Stimulated activated CD4-positive, alpha-beta T cell treated with anti-CD3 and anti-CD28 coated beads, TNF-alpha, amount 100 ng/mL, for 48 hours (primary cell): ENCODE measurements at regions not wholly inside any gene's neighbourhood (a gene's known extent, or its start where the extent isn't known, plus 50 kb on each side); places are given as distances from the start of the nearest gene placed in this dataset.
"Not testable (repeated sequence)": the region's sequence is repeated elsewhere in the genome, so short reads cannot be mapped to it uniquely, and the experiment has no call there.

ENCODE experiments used
- DNase-seq, 3 donors: peaks; one replicate each; pipeline ENCODE4 v3.0.0-alpha.2; 2020; ENCODE audit warnings: low read depth in 3 of 3

DNA sequence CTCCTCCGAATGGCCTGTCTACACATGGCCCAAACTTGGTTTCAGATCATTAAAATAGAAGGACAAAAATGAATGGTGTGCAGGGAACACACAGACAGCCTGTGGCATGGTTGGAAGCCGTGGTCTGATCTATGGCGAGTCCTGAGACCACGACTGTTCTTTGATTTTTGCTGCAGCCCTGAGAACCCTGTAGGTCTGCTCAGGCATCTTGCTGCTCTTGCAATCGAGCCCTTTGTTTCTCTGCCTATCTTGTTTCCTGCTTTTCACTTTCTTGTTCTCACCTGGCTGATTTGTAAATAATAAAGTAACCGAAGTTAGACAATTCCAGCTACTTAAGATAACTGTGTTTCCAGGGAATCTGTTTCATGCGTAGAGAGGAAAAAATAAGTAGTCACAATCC, 54.1 kb upstream of the NBPF9 start:
- DNase-seq = not testable (repeated sequence)

DNA sequence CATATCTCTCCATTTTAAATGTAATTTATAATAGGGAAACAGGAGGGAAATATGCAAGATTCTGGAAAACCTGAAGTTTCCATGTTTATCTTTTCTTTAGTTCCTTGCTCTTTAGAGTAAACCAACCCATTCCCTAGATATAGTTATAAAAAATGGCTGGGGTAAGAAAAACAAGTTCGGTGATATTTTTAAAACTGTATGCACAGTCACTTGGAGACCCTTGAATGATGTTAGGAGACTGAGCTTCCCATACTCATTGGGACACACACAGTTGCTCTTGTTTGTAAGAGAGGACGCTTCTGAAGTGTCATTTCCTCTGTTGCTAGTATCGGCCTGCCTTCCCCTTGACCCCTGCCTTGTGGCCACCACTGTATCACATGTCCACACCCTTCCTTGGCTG, 55.0 kb upstream of the NBPF9 start:
- not testable (repeated sequence) for DNase-seq

DNA sequence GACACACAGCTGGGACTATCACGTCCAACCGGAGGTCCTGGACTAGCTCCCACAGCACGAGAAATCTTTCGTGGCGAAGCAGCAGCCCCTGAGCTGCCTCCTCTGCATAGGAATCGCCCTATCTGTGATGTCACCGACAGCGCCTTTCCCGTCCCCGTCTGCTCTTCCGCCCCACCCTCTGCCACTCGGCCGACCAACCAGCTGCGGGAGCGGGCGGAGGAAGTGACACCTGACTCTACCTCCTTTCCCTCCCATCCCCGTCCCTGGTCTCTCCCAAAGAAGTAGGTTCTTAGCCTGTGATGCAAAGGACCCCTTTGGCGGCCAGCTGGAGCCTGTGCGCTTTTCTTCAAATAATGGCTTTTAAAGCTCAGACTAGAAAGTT, 59.7 kb upstream of the NBPF9 start:
- not testable (repeated sequence) for DNase-seq

DNA sequence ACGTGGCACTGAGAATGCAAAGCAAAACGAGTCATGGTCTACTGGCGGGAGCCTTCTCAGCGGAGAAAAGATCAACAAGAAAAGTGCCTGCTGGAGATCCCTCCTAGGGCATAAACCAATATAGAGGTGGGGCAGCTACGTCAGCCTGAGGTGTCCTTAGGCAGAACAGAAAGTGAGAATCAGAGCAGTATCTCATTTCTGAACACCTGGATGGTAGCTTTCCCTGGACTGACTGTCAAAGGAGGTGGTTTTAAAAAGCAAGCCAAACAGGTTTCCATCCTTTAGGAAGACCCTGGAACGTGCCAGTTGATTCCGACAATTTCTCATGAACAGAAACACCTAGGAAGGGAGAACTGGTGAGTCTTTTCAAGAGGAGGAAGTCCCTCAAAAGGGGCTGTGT, 71.4 kb upstream of the NBPF9 start:
- not testable (repeated sequence) for DNase-seq

DNA sequence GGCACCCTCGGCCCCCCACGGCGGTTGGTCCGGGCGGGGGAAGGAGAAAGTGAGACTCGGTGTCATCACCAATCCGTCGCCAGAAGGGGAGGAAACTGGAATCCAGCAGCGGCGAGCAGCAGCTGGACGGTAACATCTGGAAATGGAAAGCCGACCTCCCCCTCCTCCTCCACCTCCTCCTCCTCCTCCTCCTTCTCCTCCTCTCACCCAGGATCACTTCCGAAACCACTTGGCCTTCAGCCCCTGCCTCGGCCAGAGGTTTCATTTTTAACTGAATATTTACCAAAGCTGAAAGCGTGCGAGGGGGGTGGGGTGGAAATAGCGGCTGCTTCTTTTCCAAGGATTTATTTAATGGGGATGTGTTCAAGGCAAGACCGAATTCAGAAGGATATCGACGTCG, 72.5 kb upstream of the NBPF9 start:
- not testable (repeated sequence) for DNase-seq

DNA sequence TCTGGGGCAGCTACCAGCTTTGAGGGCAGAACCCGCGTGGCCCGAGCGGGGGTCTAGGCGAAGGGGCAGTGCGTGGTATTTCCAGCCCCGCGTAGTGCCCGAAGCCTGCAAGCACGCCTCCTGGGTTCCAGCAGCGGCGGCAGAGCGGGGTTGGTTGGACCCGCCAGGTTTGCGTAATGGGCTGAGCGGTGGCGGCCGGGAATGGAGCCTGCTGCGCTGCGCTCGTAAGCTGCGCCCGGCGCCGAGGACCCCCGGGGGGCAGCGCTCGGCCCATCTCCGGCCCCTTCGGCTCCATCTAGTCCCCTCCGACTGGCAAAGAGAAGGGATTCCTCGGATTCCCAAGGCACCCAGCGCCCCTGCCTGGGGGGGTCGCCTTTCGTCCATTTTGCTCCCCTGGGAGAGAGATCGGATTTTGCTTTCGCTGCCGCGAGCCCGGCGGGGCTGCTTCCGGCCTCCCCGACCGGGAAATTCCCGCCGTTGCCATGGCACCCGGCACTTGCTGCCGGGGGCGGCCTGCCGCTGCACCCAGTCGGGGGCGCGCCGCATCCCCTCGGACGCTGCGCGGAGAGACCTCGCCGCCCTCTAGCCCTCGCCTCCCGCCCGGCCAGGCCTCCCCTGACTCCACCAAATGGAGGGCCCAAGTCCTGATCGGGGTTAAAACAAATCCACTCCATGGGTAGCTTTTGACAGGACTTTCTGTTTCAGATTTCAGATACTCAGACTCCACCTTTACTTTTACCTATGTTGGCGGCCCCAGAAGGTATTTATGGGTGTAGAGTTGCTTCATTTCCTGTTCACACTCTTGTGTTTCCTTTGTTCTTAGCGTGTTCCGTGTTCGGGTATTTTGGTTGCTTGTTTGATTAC, 73.3 kb upstream of the NBPF9 start:
- peak in 2 of 3 donors; percentile 28 to 36 for DNase-seq

DNA sequence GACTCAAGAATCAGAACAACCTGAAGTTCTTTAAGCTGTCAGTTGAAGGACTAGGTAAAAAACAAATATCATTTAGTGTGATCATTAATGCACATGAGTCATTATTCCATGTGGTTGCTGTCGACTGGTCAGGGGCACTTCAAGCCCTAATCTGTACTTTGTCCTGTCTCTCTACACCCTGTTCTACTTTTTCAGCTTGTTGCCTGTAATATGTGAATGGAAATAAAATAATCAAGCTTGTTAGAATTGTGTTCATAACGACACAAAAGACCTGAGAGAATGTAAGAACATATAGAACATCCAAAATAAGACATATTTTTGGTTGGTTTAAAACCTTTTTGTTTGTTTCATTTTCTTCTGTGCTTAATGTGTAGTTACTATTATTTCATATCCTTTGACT, 87.4 kb upstream of the NBPF9 start:
- DNase-seq = not testable (repeated sequence)

DNA sequence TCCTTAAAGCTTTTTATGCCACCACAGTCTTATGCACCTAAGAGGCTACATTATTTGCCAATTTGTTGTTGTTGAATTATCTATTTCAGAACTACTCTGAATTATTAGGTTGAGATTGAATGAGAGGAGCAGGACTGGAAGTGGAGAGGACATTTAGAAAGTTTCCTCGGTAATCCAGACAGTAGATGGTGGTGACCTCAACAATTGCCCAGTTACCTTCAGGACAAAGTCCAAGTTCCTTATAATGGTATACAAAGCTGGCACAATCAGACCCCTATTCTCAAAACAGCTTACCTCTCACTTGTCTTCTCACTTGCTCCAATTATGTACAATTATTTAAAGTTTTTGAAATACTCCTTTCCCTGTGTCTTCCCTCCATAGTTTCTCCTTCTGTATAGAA, 93.3 kb upstream of the NBPF9 start:
- DNase-seq = not testable (repeated sequence)

DNA sequence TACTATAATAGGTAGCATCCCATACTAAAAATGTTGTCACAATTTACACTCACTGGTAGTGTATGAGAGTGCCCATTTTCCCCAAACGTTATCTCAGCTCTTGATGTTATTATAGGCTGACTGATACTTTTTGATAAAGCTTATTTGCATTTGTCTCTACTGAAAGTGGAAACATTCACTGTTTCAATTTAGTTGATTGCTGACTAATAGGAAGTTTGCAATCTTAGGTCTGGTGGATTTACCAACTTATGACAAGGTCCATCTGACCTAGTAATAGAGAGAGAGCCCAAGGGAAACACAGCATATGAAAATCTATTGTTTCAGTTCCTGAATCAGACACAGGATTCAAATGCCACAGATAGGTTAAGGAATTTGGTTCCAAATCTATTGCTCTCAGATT, 97.2 kb upstream of the NBPF9 start:
- not testable (repeated sequence) for DNase-seq

DNA sequence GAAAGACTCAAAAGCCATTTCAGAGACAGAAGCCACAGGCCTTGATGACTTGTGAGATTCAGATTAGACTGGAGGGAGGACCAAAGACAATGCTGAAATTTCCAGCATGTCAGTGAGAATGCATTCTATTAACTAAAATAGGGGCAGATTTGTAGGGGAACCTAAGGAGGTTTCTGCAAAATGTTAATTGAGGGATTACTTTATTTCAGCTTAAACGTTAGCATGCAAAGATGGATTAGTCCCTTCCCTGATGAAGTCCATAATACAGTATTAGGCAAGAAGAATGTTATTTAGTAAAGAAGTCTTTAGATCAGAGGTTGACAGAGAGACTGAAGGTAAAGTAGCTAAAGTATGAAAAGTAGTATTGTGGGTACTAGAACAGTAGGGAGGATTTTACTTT, 98.9 kb upstream of the NBPF9 start:
- DNase-seq = not testable (repeated sequence)

DNA sequence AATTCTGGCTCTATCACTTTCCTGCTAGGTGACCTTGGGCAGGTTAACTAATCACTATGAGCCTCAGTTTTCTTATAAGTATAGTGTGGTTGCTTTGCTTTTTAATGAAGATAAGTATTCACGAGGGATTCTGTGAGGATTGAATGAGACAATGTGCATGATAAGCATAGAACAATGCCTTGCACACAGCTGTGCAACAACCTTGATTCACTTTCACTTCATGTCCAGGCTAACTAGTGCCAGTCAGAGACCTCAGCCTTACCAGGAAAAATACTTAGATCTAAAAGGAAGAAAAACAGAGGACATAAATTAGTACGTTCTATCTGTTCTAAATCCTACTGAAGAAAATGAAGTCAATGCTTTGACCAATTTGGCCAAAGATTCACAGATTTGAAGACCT, 101.0 kb upstream of the NBPF9 start:
- DNase-seq = not testable (repeated sequence)

DNA sequence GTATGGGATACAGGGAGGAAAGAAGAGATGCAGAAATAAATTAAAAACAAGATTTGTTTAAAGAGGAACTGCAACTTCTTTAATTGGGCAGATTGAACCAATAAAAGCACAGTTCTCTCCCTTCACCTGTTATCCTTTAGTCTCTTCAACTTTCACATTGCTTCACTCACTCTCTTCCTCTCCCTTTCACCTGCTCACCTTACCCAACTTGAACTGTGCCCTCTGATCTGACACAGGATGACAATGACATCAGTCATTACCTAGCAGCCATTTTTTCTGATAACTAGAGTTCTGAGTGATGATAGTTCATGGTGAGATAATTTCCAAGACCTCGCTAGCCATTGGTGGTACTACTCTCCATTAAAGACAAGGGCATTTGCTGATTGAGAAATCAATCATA, 105.5 kb upstream of the NBPF9 start:
- DNase-seq = not testable (repeated sequence)

DNA sequence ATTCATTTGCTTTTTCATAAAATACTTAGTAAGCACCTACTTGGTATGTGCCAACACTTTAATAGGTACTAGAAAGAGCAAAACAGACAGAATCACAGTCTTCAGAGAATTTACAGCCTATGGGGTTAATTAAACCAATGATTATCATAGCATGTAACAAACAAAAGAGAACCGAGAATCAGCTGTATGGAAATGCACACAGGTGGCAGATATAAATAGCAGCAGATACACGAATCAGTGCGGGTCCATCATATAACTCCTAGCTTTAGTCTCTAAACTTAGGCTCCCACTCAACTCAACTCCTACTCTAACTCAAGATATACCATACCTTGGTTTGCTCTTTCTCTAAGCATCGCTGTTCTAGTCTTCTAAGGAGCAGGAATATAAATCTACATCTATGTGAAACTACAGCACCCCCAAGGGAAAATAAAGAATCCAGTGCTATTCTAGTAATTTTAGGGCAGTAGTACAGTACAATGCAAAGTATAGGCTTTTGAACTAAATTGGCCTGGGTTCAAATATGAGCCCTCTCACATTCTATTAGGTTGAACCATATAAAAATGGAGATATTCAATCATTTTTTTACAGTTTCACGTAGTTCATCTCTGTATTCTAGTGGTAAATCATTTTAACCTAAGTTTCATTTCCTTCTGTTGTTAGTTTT, 108.5 kb upstream of the NBPF9 start:
- DNase-seq = not testable (repeated sequence)

DNA sequence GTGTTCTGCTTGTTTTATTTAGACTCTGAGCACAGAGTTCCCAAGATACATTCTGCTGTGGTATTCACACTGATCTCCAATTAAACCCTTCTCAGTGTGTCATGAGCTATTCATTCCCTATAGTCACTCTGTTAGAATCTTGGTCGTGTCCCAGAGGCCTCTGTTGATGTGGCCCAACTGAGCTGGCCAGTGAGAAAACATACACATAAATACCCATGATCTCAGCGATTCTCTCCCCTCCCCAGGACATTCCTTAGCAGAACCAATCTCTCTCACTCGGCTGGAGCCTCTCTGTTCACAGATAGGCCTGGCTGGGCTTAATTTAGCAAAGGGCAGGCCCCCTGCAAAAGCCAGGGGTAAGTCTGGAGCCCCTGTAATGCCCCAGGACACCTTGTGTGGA, 109.6 kb upstream of the NBPF9 start:
- DNase-seq = not testable (repeated sequence)

DNA sequence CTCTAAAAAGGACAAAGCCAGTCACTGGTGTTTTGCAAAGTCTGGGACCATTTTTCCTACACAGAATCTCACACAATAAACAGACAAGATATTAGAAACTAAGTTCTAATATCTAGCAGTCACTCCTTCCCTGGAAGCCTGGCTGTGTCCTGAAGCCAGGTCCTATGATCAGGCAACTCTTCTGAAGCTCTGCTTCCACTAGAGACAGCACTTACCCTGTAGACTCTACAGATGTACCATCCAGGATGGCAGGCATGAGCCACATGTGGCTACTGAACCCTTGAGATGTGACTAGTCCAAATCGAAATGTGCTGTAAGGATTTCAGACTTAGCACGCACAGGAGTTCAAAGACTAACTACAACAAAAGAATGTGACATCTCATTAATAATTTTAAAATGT, 110.3 kb upstream of the NBPF9 start:
- not testable (repeated sequence) for DNase-seq

DNA sequence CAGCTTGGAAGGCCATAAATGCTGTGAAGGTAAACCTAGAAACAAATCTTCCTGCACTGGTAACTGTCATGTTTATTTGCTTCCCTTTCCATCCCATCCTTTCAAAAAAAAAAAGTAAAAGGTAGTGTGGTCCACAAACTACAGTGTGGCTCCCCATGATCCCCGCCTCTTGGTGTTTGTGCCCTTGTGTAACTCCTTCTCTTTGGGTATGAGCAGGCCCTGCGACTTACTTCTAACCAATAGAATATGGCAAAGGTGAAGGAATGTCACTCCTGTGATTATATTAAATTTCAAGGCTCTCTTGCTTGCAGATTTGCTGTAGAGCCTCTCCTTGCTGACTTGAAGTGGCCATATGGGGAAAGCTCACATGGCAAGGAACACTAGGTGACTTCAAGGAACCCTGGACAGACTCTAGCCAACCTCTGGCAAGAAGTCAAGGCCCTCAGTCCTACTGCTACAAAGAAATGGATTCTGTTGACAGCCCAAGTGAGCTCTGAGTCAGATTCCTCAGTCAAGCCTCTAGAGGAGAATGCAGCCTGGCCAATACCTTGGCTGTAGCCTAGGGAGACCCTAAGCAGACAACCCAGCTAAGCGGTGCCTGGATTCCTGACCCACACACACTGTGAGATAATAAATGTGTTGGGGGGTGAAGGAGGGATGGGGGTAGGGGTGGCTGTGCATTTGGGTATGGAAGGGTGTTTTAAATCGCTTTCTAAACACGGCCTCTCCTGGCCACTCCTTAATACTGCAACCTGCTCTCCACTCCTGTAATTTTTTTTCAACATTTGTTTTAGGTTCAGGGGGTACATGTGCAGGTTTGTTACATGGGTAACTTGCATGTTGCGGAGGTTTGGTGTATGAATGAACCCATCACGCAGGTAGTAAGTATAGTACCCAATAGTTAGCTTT, 115.0 kb upstream of the NBPF9 start:
- DNase-seq = not testable (repeated sequence)

DNA sequence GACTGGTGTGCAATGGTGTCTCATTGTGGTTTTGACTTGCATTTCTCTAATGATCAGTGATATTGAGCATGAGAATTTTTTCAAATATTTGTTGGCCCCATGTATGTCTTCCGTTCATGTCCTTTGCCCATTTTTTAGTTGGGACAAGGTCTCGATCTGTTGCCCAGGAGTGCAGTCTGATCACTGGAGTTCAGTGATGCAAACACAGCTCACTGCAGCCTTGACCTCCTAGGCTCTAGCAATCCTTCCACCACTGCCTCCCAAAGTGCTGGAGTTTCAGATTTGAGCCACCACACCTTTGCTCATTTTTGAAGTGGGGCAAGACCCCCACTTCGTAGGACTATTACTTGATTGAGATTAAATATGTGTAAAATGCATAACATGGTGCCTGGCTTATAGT, 116.2 kb upstream of the NBPF9 start:
- DNase-seq = not testable (repeated sequence)

DNA sequence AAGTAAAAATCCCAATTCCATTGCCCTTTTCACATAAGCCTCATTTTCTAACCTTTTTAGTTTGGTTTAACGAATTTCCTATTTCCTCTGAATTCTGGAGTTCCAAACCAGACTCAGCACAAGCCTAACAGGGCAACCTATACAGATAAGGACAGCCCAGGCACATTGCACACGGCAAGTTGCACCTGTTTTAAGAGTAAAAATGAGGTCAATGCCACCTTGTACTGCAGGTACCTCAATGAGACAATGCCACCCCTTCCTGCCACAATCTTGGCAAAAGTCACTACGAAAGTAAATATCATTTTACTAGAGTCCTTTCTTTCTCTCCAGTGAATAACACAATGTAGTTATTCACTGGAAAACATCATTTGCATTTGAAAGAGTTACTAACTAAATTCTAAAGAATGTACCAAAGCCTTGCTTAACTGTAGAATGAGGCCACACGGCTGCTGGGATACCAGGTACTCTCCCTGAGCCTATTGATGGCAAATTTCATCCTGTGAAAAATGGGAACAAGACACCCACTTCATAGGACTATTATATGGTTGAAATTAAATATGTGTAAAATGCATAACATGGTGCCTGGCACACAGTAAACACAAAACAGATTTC, 117.2 kb upstream of the NBPF9 start:
- DNase-seq = not testable (repeated sequence)

DNA sequence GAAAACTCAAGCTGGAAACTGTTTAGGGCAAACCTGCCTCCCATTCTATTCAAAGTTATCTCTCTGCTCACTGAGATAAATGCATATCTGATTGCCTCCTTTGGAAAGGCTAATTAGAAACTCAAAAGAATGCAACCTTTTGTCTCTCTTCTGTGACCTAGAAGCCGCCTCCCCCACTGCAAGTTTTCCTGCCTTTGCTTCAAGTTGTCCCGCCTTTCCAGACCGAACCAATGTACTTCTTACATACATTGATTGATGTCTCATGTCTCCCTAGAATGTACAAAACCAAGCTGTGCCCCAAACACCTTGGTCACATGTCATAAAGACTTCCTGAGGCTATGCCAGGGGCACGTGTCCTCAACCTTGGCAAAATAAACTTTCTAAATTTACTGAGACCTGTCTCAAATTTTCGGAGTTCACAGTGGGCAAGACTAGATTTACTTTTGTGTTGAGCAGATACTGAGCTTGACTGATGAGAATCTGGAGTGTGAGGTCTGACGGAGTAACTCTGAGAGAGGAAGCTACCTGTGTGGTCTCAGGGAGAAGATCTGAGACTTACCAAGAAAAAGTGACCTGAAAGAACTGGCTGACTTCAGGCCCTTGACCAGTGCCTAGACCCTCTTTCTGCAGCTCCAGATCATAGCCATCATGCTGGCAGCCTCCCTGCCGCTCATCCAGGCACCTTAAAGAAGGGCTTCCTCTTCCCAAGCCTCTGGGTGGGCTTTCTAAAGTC, 124.7 kb upstream of the NBPF9 start:
- DNase-seq = not testable (repeated sequence)

DNA sequence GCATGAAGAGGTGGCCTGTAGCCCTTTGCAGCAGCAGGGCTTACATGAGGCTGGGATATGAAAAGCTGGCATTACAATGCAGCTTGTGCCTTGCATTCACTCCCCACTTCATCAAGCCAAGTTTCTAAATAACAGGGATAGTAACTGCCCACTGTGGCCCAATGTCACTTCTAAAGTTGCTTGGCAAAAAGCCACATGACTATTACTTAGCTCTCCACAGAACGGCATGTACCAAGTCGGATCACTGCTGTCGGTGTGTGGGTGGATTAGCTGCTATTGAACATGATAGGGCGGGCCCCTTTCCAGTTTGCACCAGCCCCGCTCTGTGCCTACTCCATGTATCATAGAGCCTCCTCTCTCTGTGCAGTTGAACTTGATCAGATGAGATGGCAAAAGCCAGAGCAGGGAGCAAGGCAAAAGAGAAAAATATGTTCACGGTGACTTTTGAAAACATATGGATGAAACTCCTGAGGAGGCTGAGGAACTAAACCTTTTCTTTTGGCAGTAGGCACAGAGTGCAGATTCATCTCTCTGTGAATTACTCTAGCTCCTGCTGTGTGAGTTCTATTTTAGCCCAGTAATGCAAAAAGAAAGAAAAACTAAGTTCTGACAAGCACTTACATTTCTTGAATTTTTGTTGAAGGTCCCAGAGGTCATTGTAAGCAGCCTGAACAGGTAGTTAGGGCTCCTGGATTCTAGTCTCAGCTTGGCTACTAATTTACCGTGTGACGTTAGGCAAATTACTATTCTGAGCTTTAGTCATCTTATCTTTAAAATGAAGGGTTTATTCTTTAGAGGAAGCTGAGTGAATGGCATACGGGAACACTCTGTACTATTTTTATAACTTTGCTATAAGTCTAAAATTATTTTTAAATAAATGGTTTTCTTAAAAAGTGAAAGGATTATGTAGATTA, 125.6 kb upstream of the NBPF9 start:
- DNase-seq = not testable (repeated sequence)
